T47D (cell line): ENCODE measurements at regions not wholly inside any gene's neighbourhood (a gene's known extent, or its start where the extent isn't known, plus 50 kb on each side); places are given as distances from the start of the nearest gene placed in this dataset.

ENCODE experiments used
- DNase-seq, 2 experiments: peaks; one replicate each; pipeline versions ENCODE4 v3.0.0 to v3.0.0-alpha.2; 2011 to 2012; ENCODE audit warnings: low read depth in 1 of 2, low spot score in 1 of 2
- JUND ChIP-seq: IDR thresholded peaks from 2 replicates; pipeline ENCODE4 v1.6.1; 2012; ENCODE audit warnings: low read depth
- in situ Hi-C: cut with HindIII; loops from 2 replicates; pipeline ENCODE4 v1.10.0; 2016; ENCODE audit warnings: low sequenced_read_pairs, low pct_unique_long_range_greater_than_20kb

GRCh38 chr1:59146651-59147358 lies 150.1 kb upstream of the FGGY start:
- DNase-seq: peak in 1 of 2 experiments; percentile 9
- in situ Hi-C loops: no loop called here
- TF ChIP-seq JUND: no peak

GRCh38 chr1:59149435-59149834 lies 147.5 kb upstream of the FGGY start:
- in situ Hi-C loops: no loop called here
- no peak for DNase-seq
- no peak for TF ChIP-seq JUND

- no peak for TF ChIP-seq JUND
- DNase-seq: no peak
- in situ Hi-C loops: no loop called here
These were observed 146.1 kb upstream of the FGGY start for GRCh38 chr1:59150577-59151386.

GRCh38 chr1:59151387-59151761 lies 145.5 kb upstream of the FGGY start:
- TF ChIP-seq JUND: no peak
- in situ Hi-C loops: no loop called here
- no peak for DNase-seq

GRCh38 chr1:59151860-59152259 lies 145.0 kb upstream of the FGGY start:
- TF ChIP-seq JUND: no peak
- no peak for DNase-seq

GRCh38 chr1:59152511-59152910 lies 144.4 kb upstream of the FGGY start:
- no peak for DNase-seq
- TF ChIP-seq JUND: no peak
- in situ Hi-C loops: no loop called here

More at GRCh38 chr1:59151860-59152259, 145.0 kb upstream of the FGGY start:
- in situ Hi-C loops: no loop called here

- no peak for DNase-seq
- no peak for TF ChIP-seq JUND
- in situ Hi-C loops: no loop called here
These were observed 142.5 kb upstream of the FGGY start for GRCh38 chr1:59154401-59154800.

GRCh38 chr1:59155351-59155750 lies 141.5 kb upstream of the FGGY start:
- DNase-seq: no peak
- no peak for TF ChIP-seq JUND
- in situ Hi-C loops: no loop called here

GRCh38 chr1:59156051-59156450 lies 140.8 kb upstream of the FGGY start:
- in situ Hi-C loops: no loop called here
- TF ChIP-seq JUND: no peak
- no peak for DNase-seq

GRCh38 chr1:59156526-59157199 lies 140.2 kb upstream of the FGGY start:
- no peak for TF ChIP-seq JUND
- in situ Hi-C loops: no loop called here
- DNase-seq: no peak

- no peak for TF ChIP-seq JUND
- no peak for DNase-seq
- in situ Hi-C loops: no loop called here
These were observed 138.6 kb upstream of the FGGY start for GRCh38 chr1:59158321-59158720.

GRCh38 chr1:59159557-59160203 lies 137.2 kb upstream of the FGGY start:
- TF ChIP-seq JUND: no peak
- in situ Hi-C loops: no loop called here

More at GRCh38 chr1:59159557-59160203, 137.2 kb upstream of the FGGY start:
- no peak for DNase-seq
